GM21381 (cell line): ENCODE measurements at regions not wholly inside any gene's neighbourhood (a gene's known extent, or its start where the extent isn't known, plus 50 kb on each side); places are given as distances from the start of the nearest gene placed in this dataset.

Source experiments
- ATAC-seq: cut with Tn5 transposase; IDR thresholded peaks from one replicate; pipeline ENCODE4 v1.9.1; 2021; ENCODE audit warnings: mild to moderate bottlenecking, moderate library complexity; ENCODE audit not compliant: unreplicated experiment

- no peak for ATAC-seq
Measured at GRCh38 chr10:28250782-28251181, 52.1 kb downstream of the MPP7 start.

- no peak for ATAC-seq
Measured at GRCh38 chr10:28250358-28250757, 52.5 kb downstream of the MPP7 start.

- no peak for ATAC-seq
Measured at GRCh38 chr10:28249512-28249911, 53.4 kb downstream of the MPP7 start.

GRCh38 chr10:28248092-28248491, 54.8 kb downstream of the MPP7 start:
- ATAC-seq: no peak

GRCh38 chr10:28246023-28246422, 56.8 kb downstream of the MPP7 start:
- ATAC-seq: no peak

GRCh38 chr10:28243923-28244322, 58.9 kb downstream of the MPP7 start:
- ATAC-seq: no peak

- ATAC-seq: no peak
Measured at GRCh38 chr10:28242555-28243204, 60.2 kb downstream of the MPP7 start.

- peak; percentile 71 for ATAC-seq
Measured at GRCh38 chr10:28241741-28242399, 61.0 kb downstream of the MPP7 start.

- ATAC-seq: no peak
Measured at GRCh38 chr10:28240400-28240799, 62.5 kb downstream of the MPP7 start.

GRCh38 chr10:28236591-28236990, 66.3 kb downstream of the MPP7 start:
- no peak for ATAC-seq

- no peak for ATAC-seq
Measured at GRCh38 chr10:28220811-28221210, 82.1 kb downstream of the MPP7 start.

- ATAC-seq: no peak
Measured at GRCh38 chr10:28219251-28219650, 83.6 kb downstream of the MPP7 start.

GRCh38 chr10:28217848-28218247, 85.0 kb downstream of the MPP7 start:
- no peak for ATAC-seq

- no peak for ATAC-seq
Measured at GRCh38 chr10:28215930-28216329, 86.9 kb downstream of the MPP7 start.

- ATAC-seq: no peak
Measured at GRCh38 chr10:28214219-28214618, 88.6 kb downstream of the MPP7 start.

GRCh38 chr10:28211759-28212158, 91.1 kb downstream of the MPP7 start:
- ATAC-seq: no peak

GRCh38 chr10:28207799-28208198, 95.1 kb downstream of the MPP7 start:
- no peak for ATAC-seq

- no peak for ATAC-seq
Measured at GRCh38 chr10:28202941-28203352, 99.9 kb downstream of the MPP7 start.

GRCh38 chr10:28201410-28202400, 101.2 kb downstream of the MPP7 start:
- ATAC-seq: no peak

GRCh38 chr10:28200775-28201174, 102.1 kb downstream of the MPP7 start:
- no peak for ATAC-seq

- no peak for ATAC-seq
Measured at GRCh38 chr10:28199941-28200340, 102.9 kb downstream of the MPP7 start.

GRCh38 chr10:28190196-28190595, 112.7 kb downstream of the MPP7 start:
- ATAC-seq: no peak
